ENCODE measurements at regions not wholly inside any gene's neighbourhood (a gene's known extent, or its start where the extent isn't known, plus 50 kb on each side); places are given as distances from the start of the nearest gene placed in this dataset.

- DNase-seq (ENCODE audit: low spot score) = no peak
- Histone ChIP-seq H2BK15ac (ENCODE audit: low read length) (no peak overlapping the region), H3K9ac (ENCODE audit: low read depth, low read length, poor library complexity) (peak overlapping the region; percentile 10)
Measured at GRCh38 chr2:71893646-71894045, 254.0 kb downstream of the CYP26B1 start.

GRCh38 chr2:71892896-71893295 lies 254.8 kb downstream of the CYP26B1 start:
- Histone ChIP-seq H2BK15ac (ENCODE audit: low read length) (no peak overlapping the region), H3K4me2 (ENCODE audit: insufficient read depth, low read length, poor library complexity, severe bottlenecking) (no peak overlapping the region), H3K36me3 (replicated peaks in 1 of 2; ENCODE audit: control insufficient read depth in 2 of 2, insufficient read depth in 2 of 2, low read length in 2 of 2) (no peaks in the 10 kb centered on the region), H3K4me1 (ENCODE audit: control insufficient read depth in 2 of 2, insufficient read depth in 1 of 2, low read depth in 1 of 2, low read length in 2 of 2) (no peaks in the 10 kb centered on the region), H2BK12ac (ENCODE audit: low read length) (no peak overlapping the region), H2BK120ac (ENCODE audit: low read depth, low read length) (no peak overlapping the region), H3K27me3 (ENCODE audit: control insufficient read depth in 3 of 3, insufficient read depth in 3 of 3, low read depth in 1 of 3, low read length in 3 of 3) (no peaks in the 10 kb centered on the region), H3K18ac (ENCODE audit: low read length) (no peak overlapping the region), H3K79me1 (ENCODE audit: low read depth, low read length) (no peaks in the 10 kb centered on the region), H2BK5ac (ENCODE audit: low read length) (no peak overlapping the region), H4K91ac (ENCODE audit: low read depth, low read length, poor library complexity) (no peak overlapping the region), H3K9me3 (replicated peaks in 1 of 2; ENCODE audit: control insufficient read depth in 2 of 2, insufficient read depth in 1 of 2, low read depth in 1 of 2, low read length in 2 of 2) (no peaks in the 10 kb centered on the region), H3K14ac (ENCODE audit: low read length) (no peak overlapping the region), H2AK5ac (ENCODE audit: low read depth, low read length) (no peak overlapping the region), H3K9ac (ENCODE audit: low read depth, low read length, poor library complexity) (no peak overlapping the region), H4K8ac (ENCODE audit: low read depth, low read length) (no peak overlapping the region), H2AFZ (ENCODE audit: low read length) (no peak overlapping the region), H3K27ac (replicated peaks; ENCODE audit: low read length) (no peak overlapping the region), H3K4ac (ENCODE audit: low read length) (no peak overlapping the region), H3K4me3 (ENCODE audit: low read length in 2 of 2) (no peak overlapping the region), H3K23ac (ENCODE audit: low read depth, low read length, poor library complexity) (no peak overlapping the region)
- WGBS, 2 donors (ENCODE audit: extremely low coverage in 2 of 2, insufficient read length in 2 of 2, insufficient replicate concordance in 1 of 2) = no CpG with 5 or more reads among the region's 6 CpGs
- DNase-seq (ENCODE audit: low spot score) = no peak

More at GRCh38 chr2:71893646-71894045, 254.0 kb downstream of the CYP26B1 start:
- Histone ChIP-seq H3K27me3 (ENCODE audit: control insufficient read depth in 3 of 3, insufficient read depth in 3 of 3, low read depth in 1 of 3, low read length in 3 of 3) (no peaks in the 10 kb centered on the region), H2BK12ac (ENCODE audit: low read length) (no peak overlapping the region), H3K4me3 (ENCODE audit: low read length in 2 of 2) (no peak overlapping the region), H3K4me2 (ENCODE audit: insufficient read depth, low read length, poor library complexity, severe bottlenecking) (no peak overlapping the region), H3K14ac (ENCODE audit: low read length) (no peak overlapping the region), H3K23ac (ENCODE audit: low read depth, low read length, poor library complexity) (no peak overlapping the region), H2BK5ac (ENCODE audit: low read length) (no peak overlapping the region), H3K79me1 (ENCODE audit: low read depth, low read length) (no peaks in the 10 kb centered on the region), H2AK5ac (ENCODE audit: low read depth, low read length) (no peak overlapping the region), H3K9me3 (replicated peaks in 1 of 2; ENCODE audit: control insufficient read depth in 2 of 2, insufficient read depth in 1 of 2, low read depth in 1 of 2, low read length in 2 of 2) (no peaks in the 10 kb centered on the region), H2AFZ (ENCODE audit: low read length) (no peak overlapping the region), H2BK120ac (ENCODE audit: low read depth, low read length) (no peak overlapping the region), H4K8ac (ENCODE audit: low read depth, low read length) (no peak overlapping the region), H4K91ac (ENCODE audit: low read depth, low read length, poor library complexity) (peak overlapping the region; percentile 46), H3K4me1 (ENCODE audit: control insufficient read depth in 2 of 2, insufficient read depth in 1 of 2, low read depth in 1 of 2, low read length in 2 of 2) (no peaks in the 10 kb centered on the region), H3K4ac (ENCODE audit: low read length) (no peak overlapping the region), H3K18ac (ENCODE audit: low read length) (peak overlapping the region; percentile 40), H3K36me3 (replicated peaks in 1 of 2; ENCODE audit: control insufficient read depth in 2 of 2, insufficient read depth in 2 of 2, low read length in 2 of 2) (no peaks in the 10 kb centered on the region), H3K27ac (replicated peaks; ENCODE audit: low read length) (no peak overlapping the region)
- no CpG with 5 or more reads among the region's 13 CpGs for WGBS, 2 donors (ENCODE audit: extremely low coverage in 2 of 2, insufficient read length in 2 of 2, insufficient replicate concordance in 1 of 2)

GRCh38 chr2:71892423-71892730 lies 255.3 kb downstream of the CYP26B1 start:
- Histone ChIP-seq H4K8ac (ENCODE audit: low read depth, low read length) (no peak overlapping the region), H3K4ac (ENCODE audit: low read length) (no peak overlapping the region), H3K18ac (ENCODE audit: low read length) (no peak overlapping the region), H3K36me3 (replicated peaks in 1 of 2; ENCODE audit: control insufficient read depth in 2 of 2, insufficient read depth in 2 of 2, low read length in 2 of 2) (no peaks in the 10 kb centered on the region), H3K27ac (replicated peaks; ENCODE audit: low read length) (no peak overlapping the region), H3K14ac (ENCODE audit: low read length) (no peak overlapping the region), H3K9me3 (replicated peaks in 1 of 2; ENCODE audit: control insufficient read depth in 2 of 2, insufficient read depth in 1 of 2, low read depth in 1 of 2, low read length in 2 of 2) (no peaks in the 10 kb centered on the region), H3K23ac (ENCODE audit: low read depth, low read length, poor library complexity) (no peak overlapping the region), H3K4me1 (ENCODE audit: control insufficient read depth in 2 of 2, insufficient read depth in 1 of 2, low read depth in 1 of 2, low read length in 2 of 2) (no peaks in the 10 kb centered on the region), H3K27me3 (ENCODE audit: control insufficient read depth in 3 of 3, insufficient read depth in 3 of 3, low read depth in 1 of 3, low read length in 3 of 3) (no peaks in the 10 kb centered on the region), H2BK12ac (ENCODE audit: low read length) (no peak overlapping the region), H3K9ac (ENCODE audit: low read depth, low read length, poor library complexity) (no peak overlapping the region), H3K79me1 (ENCODE audit: low read depth, low read length) (no peaks in the 10 kb centered on the region), H2AFZ (ENCODE audit: low read length) (no peak overlapping the region), H4K91ac (ENCODE audit: low read depth, low read length, poor library complexity) (no peak overlapping the region), H3K4me3 (ENCODE audit: low read length in 2 of 2) (no peak overlapping the region), H2AK5ac (ENCODE audit: low read depth, low read length) (no peak overlapping the region), H3K4me2 (ENCODE audit: insufficient read depth, low read length, poor library complexity, severe bottlenecking) (no peak overlapping the region), H2BK5ac (ENCODE audit: low read length) (no peak overlapping the region), H2BK15ac (ENCODE audit: low read length) (no peak overlapping the region), H2BK120ac (ENCODE audit: low read depth, low read length) (no peak overlapping the region)
- no peak for DNase-seq (ENCODE audit: low spot score)
- no CpG with 5 or more reads among the region's 2 CpGs for WGBS, 2 donors (ENCODE audit: extremely low coverage in 2 of 2, insufficient read length in 2 of 2, insufficient replicate concordance in 1 of 2)

GRCh38 chr2:71891719-71892422 lies 255.8 kb downstream of the CYP26B1 start:
- Histone ChIP-seq H3K9ac (ENCODE audit: low read depth, low read length, poor library complexity) (no peak overlapping the region), H3K4ac (ENCODE audit: low read length) (no peak overlapping the region), H4K91ac (ENCODE audit: low read depth, low read length, poor library complexity) (no peak overlapping the region), H2BK12ac (ENCODE audit: low read length) (no peak overlapping the region), H2AFZ (ENCODE audit: low read length) (no peak overlapping the region), H3K4me1 (ENCODE audit: control insufficient read depth in 2 of 2, insufficient read depth in 1 of 2, low read depth in 1 of 2, low read length in 2 of 2) (no peaks in the 10 kb centered on the region), H2AK5ac (ENCODE audit: low read depth, low read length) (no peak overlapping the region), H3K36me3 (replicated peaks in 1 of 2; ENCODE audit: control insufficient read depth in 2 of 2, insufficient read depth in 2 of 2, low read length in 2 of 2) (no peaks in the 10 kb centered on the region), H3K4me3 (ENCODE audit: low read length in 2 of 2) (no peak overlapping the region), H2BK120ac (ENCODE audit: low read depth, low read length) (no peak overlapping the region), H2BK15ac (ENCODE audit: low read length) (no peak overlapping the region), H3K9me3 (replicated peaks in 1 of 2; ENCODE audit: control insufficient read depth in 2 of 2, insufficient read depth in 1 of 2, low read depth in 1 of 2, low read length in 2 of 2) (no peaks in the 10 kb centered on the region), H3K18ac (ENCODE audit: low read length) (no peak overlapping the region), H3K27ac (replicated peaks; ENCODE audit: low read length) (no peak overlapping the region), H3K23ac (ENCODE audit: low read depth, low read length, poor library complexity) (no peak overlapping the region), H3K79me1 (ENCODE audit: low read depth, low read length) (no peaks in the 10 kb centered on the region), H2BK5ac (ENCODE audit: low read length) (no peak overlapping the region), H3K27me3 (ENCODE audit: control insufficient read depth in 3 of 3, insufficient read depth in 3 of 3, low read depth in 1 of 3, low read length in 3 of 3) (no peaks in the 10 kb centered on the region), H3K14ac (ENCODE audit: low read length) (no peak overlapping the region), H4K8ac (ENCODE audit: low read depth, low read length) (no peak overlapping the region), H3K4me2 (ENCODE audit: insufficient read depth, low read length, poor library complexity, severe bottlenecking) (no peak overlapping the region)
- no CpG with 5 or more reads among the region's 6 CpGs for WGBS, 2 donors (ENCODE audit: extremely low coverage in 2 of 2, insufficient read length in 2 of 2, insufficient replicate concordance in 1 of 2)
- no peak for DNase-seq (ENCODE audit: low spot score)

Data from neuronal stem cell (in vitro differentiated cells).